HEK293 (cell line): ENCODE measurements at regions not wholly inside any gene's neighbourhood (a gene's known extent, or its start where the extent isn't known, plus 50 kb on each side); places are given as distances from the start of the nearest gene placed in this dataset.

Experiments used
- CTCF ChIA-PET: fragments of 350-600 bp; formaldehyde crosslinking; extraction: SDS; loops from one replicate; lab custom pipeline; 2021; ENCODE audit warnings: antibody characterized with exemption; lab: Yijun Ruan, JAX
- POLR2A ChIA-PET: fragments of 300-600 bp; formaldehyde crosslinking; extraction: SDS; loops from one replicate; lab custom pipeline; 2020; ENCODE audit warnings: antibody characterized with exemption, inconsistent platforms; lab: Yijun Ruan, JAX
- H3K27ac ChIP-seq: fragments of 200-500 bp; sonication (Bioruptor generic); 2 replicates; pipeline ENCODE4 v1.5.1; 2014; ENCODE audit warnings: low read depth, low read length, control low read depth, inconsistent platforms; ENCODE audit errors: extremely low read depth
- H3K36me3 ChIP-seq, 2 experiments: fragments of 200-500 bp in 1 of 2; sonication (Bioruptor generic) in 1 of 2; 1 replicate in 1 of 2; 2 replicates in 1 of 2; pipeline ENCODE4 v1.5.1; 2014 to 2017; ENCODE audit warnings: inconsistent platforms in 2 of 2, low read length in 2 of 2; ENCODE audit not compliant: control insufficient read depth in 2 of 2, insufficient read depth in 1 of 2
- H3K4me1 ChIP-seq: fragments of 200-500 bp; sonication (Bioruptor generic); 2 replicates; pipeline ENCODE4 v1.5.1; 2014; ENCODE audit warnings: mild to moderate bottlenecking, low read length, inconsistent platforms; ENCODE audit not compliant: control insufficient read depth, insufficient read depth
- H3K4me3 ChIP-seq: 2 replicates; pipeline ENCODE4 v1.5.1; 2011; ENCODE audit warnings: low read depth, mild to moderate bottlenecking, control low read depth, low read length, moderate library complexity
- H3K9me3 ChIP-seq: fragments of 200-500 bp; sonication (Bioruptor generic); 2 replicates; pipeline ENCODE4 v1.5.1; 2014; ENCODE audit warnings: low read depth, low read length, inconsistent platforms; ENCODE audit not compliant: control insufficient read depth, insufficient read depth
- CTCF ChIP-seq: fragments of 450-650 bp; formaldehyde crosslinking; IDR thresholded peaks from 2 replicates; pipeline ENCODE4 v1.5.1; 2016; ENCODE audit warnings: missing biosample characterization, missing genetic modification characterization
- GFI1B ChIP-seq: fragments of 450-650 bp; formaldehyde crosslinking; IDR thresholded peaks from 2 replicates; pipeline ENCODE4 v1.5.1; 2016; ENCODE audit warnings: missing biosample characterization, missing genetic modification characterization
- GLI2 ChIP-seq: fragments of 450-650 bp; formaldehyde crosslinking; IDR thresholded peaks from 2 replicates; pipeline ENCODE4; 2017; ENCODE audit warnings: missing biosample characterization, missing genetic modification characterization, low read depth, borderline replicate concordance
- KLF16 ChIP-seq: fragments of 450-650 bp; formaldehyde crosslinking; IDR thresholded peaks from 2 replicates; pipeline ENCODE4 v1.5.1; 2017; ENCODE audit warnings: missing biosample characterization, missing genetic modification characterization
- PATZ1 ChIP-seq: fragments of 450-650 bp; formaldehyde crosslinking; IDR thresholded peaks from 2 replicates; pipeline ENCODE4 v1.5.1; 2016; ENCODE audit warnings: missing biosample characterization, missing genetic modification characterization
- PRDM1 ChIP-seq: fragments of 450-650 bp; formaldehyde crosslinking; IDR thresholded peaks from 2 replicates; pipeline ENCODE4; 2016; ENCODE audit warnings: missing biosample characterization, missing genetic modification characterization
- SP2 ChIP-seq: fragments of 450-650 bp; formaldehyde crosslinking; IDR thresholded peaks from 2 replicates; pipeline ENCODE4 v1.5.1; 2016; ENCODE audit warnings: missing biosample characterization, missing genetic modification characterization
- WT1 ChIP-seq: fragments of 450-650 bp; formaldehyde crosslinking; IDR thresholded peaks from 2 replicates; pipeline ENCODE4 v1.5.1; 2016; ENCODE audit warnings: missing biosample characterization, missing genetic modification characterization
- ZBTB20 ChIP-seq: fragments of 450-650 bp; formaldehyde crosslinking; IDR thresholded peaks from 2 replicates; pipeline ENCODE4 v1.5.1; 2016; ENCODE audit warnings: missing biosample characterization, missing genetic modification characterization
- ZBTB8A ChIP-seq: fragments of 450-650 bp; formaldehyde crosslinking; IDR thresholded peaks from 2 replicates; pipeline ENCODE4 v1.5.1; 2016; ENCODE audit warnings: missing biosample characterization, missing genetic modification characterization
- ZFHX2 ChIP-seq: fragments of 450-650 bp; formaldehyde crosslinking; conservative IDR thresholded peaks from 2 replicates; pipeline ENCODE4 v1.5.1; 2016; ENCODE audit warnings: missing biosample characterization, missing genetic modification characterization
- ZNF121 ChIP-seq: fragments of 450-650 bp; formaldehyde crosslinking; IDR thresholded peaks from 2 replicates; pipeline ENCODE4 v1.5.1; 2016; ENCODE audit warnings: missing biosample characterization, missing genetic modification characterization
- ZNF146 ChIP-seq: fragments of 450-650 bp; formaldehyde crosslinking; IDR thresholded peaks from 2 replicates; pipeline ENCODE4 v1.5.1; 2016; ENCODE audit warnings: missing biosample characterization, missing genetic modification characterization
- ZNF157 ChIP-seq: fragments of 450-650 bp; formaldehyde crosslinking; IDR thresholded peaks from 2 replicates; pipeline ENCODE4 v1.5.1; 2016; ENCODE audit warnings: missing biosample characterization, missing genetic modification characterization
- ZNF16 ChIP-seq: fragments of 450-650 bp; formaldehyde crosslinking; IDR thresholded peaks from 2 replicates; pipeline ENCODE4 v1.5.1; 2016; ENCODE audit warnings: low read depth, missing biosample characterization, missing genetic modification characterization
- ZNF26 ChIP-seq: fragments of 450-650 bp; formaldehyde crosslinking; IDR thresholded peaks from 2 replicates; pipeline ENCODE4 v1.5.1; 2016; ENCODE audit warnings: missing biosample characterization, missing genetic modification characterization
- ZNF366 ChIP-seq: fragments of 450-650 bp; formaldehyde crosslinking; conservative IDR thresholded peaks from 2 replicates; pipeline ENCODE4 v1.5.1; 2016; ENCODE audit warnings: missing biosample characterization, missing genetic modification characterization
- ZNF558 ChIP-seq: fragments of 450-650 bp; formaldehyde crosslinking; IDR thresholded peaks from 2 replicates; pipeline ENCODE4 v1.5.1; 2016; ENCODE audit warnings: missing biosample characterization, missing genetic modification characterization
- ZNF585B ChIP-seq: fragments of 450-650 bp; formaldehyde crosslinking; IDR thresholded peaks from 2 replicates; pipeline ENCODE4 v1.5.1; 2016; ENCODE audit warnings: missing biosample characterization, missing genetic modification characterization
- ZNF596 ChIP-seq: fragments of 450-650 bp; IDR thresholded peaks from 2 replicates; pipeline ENCODE4 v1.5.0; 2018; ENCODE audit warnings: missing biosample characterization, mild to moderate bottlenecking, missing genetic modification characterization, moderate library complexity
- ZNF626 ChIP-seq: fragments of 450-650 bp; sonication (Bioruptor Pico); formaldehyde crosslinking; IDR thresholded peaks from 2 replicates; pipeline ENCODE4 v1.5.1; 2018; ENCODE audit warnings: missing biosample characterization, missing genetic modification characterization, inconsistent platforms
- ZNF792 ChIP-seq: fragments of 450-650 bp; formaldehyde crosslinking; IDR thresholded peaks from 2 replicates; pipeline ENCODE4 v1.5.1; 2016; ENCODE audit warnings: missing biosample characterization, missing genetic modification characterization
- TF ChIP-seq, protein P1 (sequence below): fragments of 450-650 bp; formaldehyde crosslinking; optimal IDR thresholded peaks from 2 replicates; pipeline ENCODE3; 2016; ENCODE audit warnings: missing biosample characterization, mild to moderate bottlenecking, missing genetic modification characterization

- Histone ChIP-seq H3K27ac (no peak overlapping the region), H3K9me3 (no peaks in the 10 kb centered on the region), H3K36me3 (no peaks in the 10 kb centered on the region), H3K4me1 (no peaks in the 10 kb centered on the region)
- POLR2A ChIA-PET: no interaction called here
- TF ChIP-seq CTCF (tag by site-specific recombination) (no peak), ZFHX2 (tag by site-specific recombination) (no peak), ZBTB20 (no peak), ZNF596 (tag by site-specific recombination) (no peak), ZBTB8A (tag by site-specific recombination) (no peak), PATZ1 (tag by site-specific recombination) (no peak), WT1 (no peak), SP2 (tag by site-specific recombination) (no peak), ZNF792 (tag by site-specific recombination) (no peak), ZNF366 (no peak), ZNF121 (no peak)
- TF ChIP-seq, all 188 proteins: peak for 0
- no peak overlapping the region for H3K4me3 ChIP-seq
- CTCF ChIA-PET: no interaction called here
Observed at GRCh38 chrX:36913551-36913950, 94.6 kb upstream of the FAM47C start.

GRCh38 chrX:36916941-36917340, 91.2 kb upstream of the FAM47C start:
- no peaks in the 10 kb centered on the region for H3K4me1 ChIP-seq
- ChIA-PET POLR2A (no interaction called here), CTCF (interaction anchor here (0.7 kb wide), 1 partner anchor 17 kb away, joined by 3 read pairs; no protein-coding TSS in a partner anchor)
- H3K36me3 ChIP-seq: no peaks in the 10 kb centered on the region
- H3K27ac ChIP-seq: no peak overlapping the region
- no peaks in the 10 kb centered on the region for H3K9me3 ChIP-seq
- no peak for TF ChIP-seq ZNF792 (tag by site-specific recombination)
- TF ChIP-seq GFI1B: no peak
- no peak for TF ChIP-seq GLI2 (tag by site-specific recombination)
- H3K4me3 ChIP-seq: no peak overlapping the region

DNA sequence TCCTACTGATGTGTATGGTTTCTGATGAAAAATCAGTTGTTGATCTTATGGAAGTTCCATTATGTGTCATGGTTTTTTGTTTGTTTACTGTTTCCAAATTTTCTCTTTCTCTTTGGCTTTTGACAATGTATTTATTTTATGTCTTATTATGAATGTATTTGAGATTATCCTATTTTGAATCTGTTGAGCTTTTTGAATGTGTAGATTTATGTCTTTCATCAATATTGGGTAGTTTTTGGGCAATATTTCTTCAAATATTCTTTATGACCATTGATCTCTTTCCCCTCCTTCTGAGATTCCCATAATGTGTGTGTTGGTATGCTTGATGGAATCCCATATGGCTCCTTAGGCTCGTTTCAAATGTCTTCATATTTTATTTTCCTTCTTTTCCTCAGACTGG, 80.5 kb upstream of the FAM47C start:
- no peaks in the 10 kb centered on the region for H3K4me1 ChIP-seq
- no peaks in the 10 kb centered on the region for H3K36me3 ChIP-seq
- H3K27ac ChIP-seq: no peak overlapping the region
- CTCF ChIA-PET: no interaction called here
- TF ChIP-seq ZNF558 (peak; percentile 96), ZNF157 (no peak)
- TF ChIP-seq, all 188 proteins: peak for 1
- no peak overlapping the region for H3K4me3 ChIP-seq
- no peaks in the 10 kb centered on the region for H3K9me3 ChIP-seq
- POLR2A ChIA-PET: no interaction called here

DNA sequence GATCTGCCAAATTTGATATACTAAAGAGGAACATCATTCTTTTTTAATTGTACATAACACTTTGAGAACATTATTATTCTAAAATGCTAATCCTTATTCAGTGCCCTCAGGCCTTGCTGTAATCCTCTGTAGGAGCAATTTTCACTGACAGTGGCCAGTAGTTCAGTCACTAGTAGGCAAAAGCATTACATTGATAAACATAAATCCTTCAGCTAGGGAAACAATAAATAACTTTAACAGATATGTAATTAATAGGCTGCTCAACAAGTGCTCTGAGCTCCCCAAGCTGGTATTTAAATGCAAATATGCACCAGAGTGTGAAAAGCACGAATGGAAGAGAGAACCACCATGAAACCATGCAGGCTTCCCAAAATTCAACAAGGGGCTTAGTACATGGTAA, 77.7 kb upstream of the FAM47C start:
- POLR2A ChIA-PET: no interaction called here
- H3K36me3 ChIP-seq: no peaks in the 10 kb centered on the region
- H3K9me3 ChIP-seq: no peaks in the 10 kb centered on the region
- CTCF ChIA-PET: no interaction called here
- H3K27ac ChIP-seq: no peak overlapping the region
- H3K4me1 ChIP-seq: no peaks in the 10 kb centered on the region
- H3K4me3 ChIP-seq: no peak overlapping the region
- TF ChIP-seq ZNF157 (no peak), ZNF626 (tag by site-specific recombination) (no peak), ZNF16 (tag by site-specific recombination) (no peak), ZNF146 (tag by site-specific recombination) (no peak), ZNF26 (no peak), KLF16 (tag by site-specific recombination) (no peak), ZNF585B (tag by site-specific recombination) (no peak), PRDM1 (tag by site-specific recombination) (no peak)
- TF ChIP-seq, protein P1, sequence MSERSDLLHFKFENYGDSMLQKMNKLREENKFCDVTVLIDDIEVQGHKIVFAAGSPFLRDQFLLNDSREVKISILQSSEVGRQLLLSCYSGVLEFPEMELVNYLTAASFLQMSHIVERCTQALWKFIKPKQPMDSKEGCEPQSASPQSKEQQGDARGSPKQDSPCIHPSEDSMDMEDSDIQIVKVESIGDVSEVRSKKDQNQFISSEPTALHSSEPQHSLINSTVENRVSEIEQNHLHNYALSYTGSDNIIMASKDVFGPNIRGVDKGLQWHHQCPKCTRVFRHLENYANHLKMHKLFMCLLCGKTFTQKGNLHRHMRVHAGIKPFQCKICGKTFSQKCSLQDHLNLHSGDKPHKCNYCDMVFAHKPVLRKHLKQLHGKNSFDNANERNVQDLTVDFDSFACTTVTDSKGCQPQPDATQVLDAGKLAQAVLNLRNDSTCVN (tag by site-specific recombination): no peak
